ENCODE measurements at regions not wholly inside any gene's neighbourhood (a gene's known extent, or its start where the extent isn't known, plus 50 kb on each side); places are given as distances from the start of the nearest gene placed in this dataset.
"Not testable (repeated sequence)": the region's sequence is repeated elsewhere in the genome, so short reads cannot be mapped to it uniquely, and the experiment has no call there.

GRCh38 chr4:137754652-137755471 lies 222.6 kb upstream of the PCDH18 start:
- Histone ChIP-seq H3K4me1 (ENCODE audit: insufficient read depth, low read length) (peaks cover 21% of the 10 kb centered on the region), H3K27me3 (ENCODE audit: insufficient read depth, low read length) (no peaks in the 10 kb centered on the region), H3K9me3 (ENCODE audit: low read length) (no peaks in the 10 kb centered on the region), H3K36me3 (ENCODE audit: insufficient read depth, low read length) (no peaks in the 10 kb centered on the region), H2AFZ (ENCODE audit: low read depth, low read length) (no peak overlapping the region), H3K4me3 (ENCODE audit: low read length) (no peak overlapping the region)

- no peaks in the 10 kb centered on the region for H3K27me3 ChIP-seq (ENCODE audit: insufficient read depth, low read length)
- no peak overlapping the region for H2AFZ ChIP-seq (ENCODE audit: low read depth, low read length)
- no peaks in the 10 kb centered on the region for H3K9me3 ChIP-seq (ENCODE audit: low read length)
- H3K4me3 ChIP-seq (ENCODE audit: low read length) = no peak overlapping the region
- H3K36me3 ChIP-seq (ENCODE audit: insufficient read depth, low read length) = no peaks in the 10 kb centered on the region
- peaks cover under 1% of the 10 kb centered on the region for H3K4me1 ChIP-seq (ENCODE audit: insufficient read depth, low read length)
These were observed 217.2 kb upstream of the PCDH18 start for GRCh38 chr4:137749466-137749865.

- no peaks in the 10 kb centered on the region for H3K4me1 ChIP-seq (ENCODE audit: insufficient read depth, low read length)
- no peaks in the 10 kb centered on the region for H3K27me3 ChIP-seq (ENCODE audit: insufficient read depth, low read length)
- no peak overlapping the region for H2AFZ ChIP-seq (ENCODE audit: low read depth, low read length)
- no peak overlapping the region for H3K4me3 ChIP-seq (ENCODE audit: low read length)
- no peaks in the 10 kb centered on the region for H3K36me3 ChIP-seq (ENCODE audit: insufficient read depth, low read length)
- no peaks in the 10 kb centered on the region for H3K9me3 ChIP-seq (ENCODE audit: low read length)
These were observed 216.3 kb upstream of the PCDH18 start for GRCh38 chr4:137748616-137749015.

GRCh38 chr4:137740141-137740540 lies 207.8 kb upstream of the PCDH18 start:
- Histone ChIP-seq H3K9me3 (ENCODE audit: low read length) (peaks cover 3% of the 10 kb centered on the region), H2AFZ (ENCODE audit: low read depth, low read length) (no peak overlapping the region), H3K4me1 (ENCODE audit: insufficient read depth, low read length) (peaks cover 2% of the 10 kb centered on the region), H3K27me3 (ENCODE audit: insufficient read depth, low read length) (no peaks in the 10 kb centered on the region), H3K4me3 (ENCODE audit: low read length) (no peak overlapping the region), H3K36me3 (ENCODE audit: insufficient read depth, low read length) (no peaks in the 10 kb centered on the region)

- H2AFZ ChIP-seq (ENCODE audit: low read depth, low read length) = no peak overlapping the region
- H3K4me3 ChIP-seq (ENCODE audit: low read length) = no peak overlapping the region
- H3K27me3 ChIP-seq (ENCODE audit: insufficient read depth, low read length) = no peaks in the 10 kb centered on the region
- H3K4me1 ChIP-seq (ENCODE audit: insufficient read depth, low read length) = peaks cover 2% of the 10 kb centered on the region
- H3K9me3 ChIP-seq (ENCODE audit: low read length) = peaks cover 3% of the 10 kb centered on the region
- no peaks in the 10 kb centered on the region for H3K36me3 ChIP-seq (ENCODE audit: insufficient read depth, low read length)
These were observed 207.1 kb upstream of the PCDH18 start for GRCh38 chr4:137739391-137739790.

- no peak overlapping the region for H3K4me3 ChIP-seq (ENCODE audit: low read length)
- no peaks in the 10 kb centered on the region for H3K36me3 ChIP-seq (ENCODE audit: insufficient read depth, low read length)
- H3K4me1 ChIP-seq (ENCODE audit: insufficient read depth, low read length) = peaks cover 2% of the 10 kb centered on the region
- H3K27me3 ChIP-seq (ENCODE audit: insufficient read depth, low read length) = no peaks in the 10 kb centered on the region
- H3K9me3 ChIP-seq (ENCODE audit: low read length) = peaks cover 3% of the 10 kb centered on the region
- peak overlapping the region; percentile 5 for H2AFZ ChIP-seq (ENCODE audit: low read depth, low read length)
These were observed 206.2 kb upstream of the PCDH18 start for GRCh38 chr4:137738375-137738990.

GRCh38 chr4:137735561-137736104 lies 203.3 kb upstream of the PCDH18 start:
- H3K4me3 ChIP-seq (ENCODE audit: low read length) = no peak overlapping the region
- H3K9me3 ChIP-seq (ENCODE audit: low read length) = peaks cover 3% of the 10 kb centered on the region
- H3K4me1 ChIP-seq (ENCODE audit: insufficient read depth, low read length) = peaks cover 2% of the 10 kb centered on the region
- no peaks in the 10 kb centered on the region for H3K27me3 ChIP-seq (ENCODE audit: insufficient read depth, low read length)
- no peak overlapping the region for H2AFZ ChIP-seq (ENCODE audit: low read depth, low read length)
- no peaks in the 10 kb centered on the region for H3K36me3 ChIP-seq (ENCODE audit: insufficient read depth, low read length)

- not testable (repeated sequence) for H3K9me3 ChIP-seq (ENCODE audit: low read length); H3K27me3 ChIP-seq (ENCODE audit: insufficient read depth, low read length); H2AFZ ChIP-seq (ENCODE audit: low read depth, low read length); H3K4me1 ChIP-seq (ENCODE audit: insufficient read depth, low read length); H3K36me3 ChIP-seq (ENCODE audit: insufficient read depth, low read length); H3K4me3 ChIP-seq (ENCODE audit: low read length)
These were observed 201.2 kb upstream of the PCDH18 start for GRCh38 chr4:137733174-137734141.

- H3K9me3 ChIP-seq (ENCODE audit: low read length) = no peaks in the 10 kb centered on the region
- H3K27me3 ChIP-seq (ENCODE audit: insufficient read depth, low read length) = no peaks in the 10 kb centered on the region
- no peaks in the 10 kb centered on the region for H3K36me3 ChIP-seq (ENCODE audit: insufficient read depth, low read length)
- H3K4me3 ChIP-seq (ENCODE audit: low read length) = no peak overlapping the region
- no peak overlapping the region for H2AFZ ChIP-seq (ENCODE audit: low read depth, low read length)
- H3K4me1 ChIP-seq (ENCODE audit: insufficient read depth, low read length) = no peaks in the 10 kb centered on the region
These were observed 190.6 kb upstream of the PCDH18 start for GRCh38 chr4:137722910-137723309.

GRCh38 chr4:137711502-137711901 lies 179.2 kb upstream of the PCDH18 start:
- no peaks in the 10 kb centered on the region for H3K4me1 ChIP-seq (ENCODE audit: insufficient read depth, low read length)
- no peak overlapping the region for H2AFZ ChIP-seq (ENCODE audit: low read depth, low read length)
- H3K9me3 ChIP-seq (ENCODE audit: low read length) = no peaks in the 10 kb centered on the region
- H3K27me3 ChIP-seq (ENCODE audit: insufficient read depth, low read length) = no peaks in the 10 kb centered on the region
- no peaks in the 10 kb centered on the region for H3K36me3 ChIP-seq (ENCODE audit: insufficient read depth, low read length)
- no peak overlapping the region for H3K4me3 ChIP-seq (ENCODE audit: low read length)

- no peaks in the 10 kb centered on the region for H3K36me3 ChIP-seq (ENCODE audit: insufficient read depth, low read length)
- H2AFZ ChIP-seq (ENCODE audit: low read depth, low read length) = no peak overlapping the region
These were observed 175.3 kb upstream of the PCDH18 start for GRCh38 chr4:137707626-137708025.

GRCh38 chr4:137707102-137707620 lies 174.9 kb upstream of the PCDH18 start:
- Histone ChIP-seq H2AFZ (ENCODE audit: low read depth, low read length) (no peak overlapping the region), H3K4me1 (ENCODE audit: insufficient read depth, low read length) (no peaks in the 10 kb centered on the region), H3K36me3 (ENCODE audit: insufficient read depth, low read length) (no peaks in the 10 kb centered on the region), H3K27me3 (ENCODE audit: insufficient read depth, low read length) (no peaks in the 10 kb centered on the region), H3K4me3 (ENCODE audit: low read length) (no peak overlapping the region), H3K9me3 (ENCODE audit: low read length) (no peaks in the 10 kb centered on the region)

More at GRCh38 chr4:137707626-137708025, 175.3 kb upstream of the PCDH18 start:
- Histone ChIP-seq H3K4me3 (ENCODE audit: low read length) (no peak overlapping the region), H3K4me1 (ENCODE audit: insufficient read depth, low read length) (no peaks in the 10 kb centered on the region), H3K27me3 (ENCODE audit: insufficient read depth, low read length) (no peaks in the 10 kb centered on the region), H3K9me3 (ENCODE audit: low read length) (no peaks in the 10 kb centered on the region)

Measured in neuron (in vitro differentiated cells).